ENCODE measurements at regions not wholly inside any gene's neighbourhood (a gene's known extent, or its start where the extent isn't known, plus 50 kb on each side); places are given as distances from the start of the nearest gene placed in this dataset.

GRCh38 chr16:7074715-7075114 lies 257.9 kb upstream of the RBFOX1 start:
- no peak for DNase-seq (ENCODE audit: extremely low read depth, low read depth)
- TF ChIP-seq, protein P1, sequence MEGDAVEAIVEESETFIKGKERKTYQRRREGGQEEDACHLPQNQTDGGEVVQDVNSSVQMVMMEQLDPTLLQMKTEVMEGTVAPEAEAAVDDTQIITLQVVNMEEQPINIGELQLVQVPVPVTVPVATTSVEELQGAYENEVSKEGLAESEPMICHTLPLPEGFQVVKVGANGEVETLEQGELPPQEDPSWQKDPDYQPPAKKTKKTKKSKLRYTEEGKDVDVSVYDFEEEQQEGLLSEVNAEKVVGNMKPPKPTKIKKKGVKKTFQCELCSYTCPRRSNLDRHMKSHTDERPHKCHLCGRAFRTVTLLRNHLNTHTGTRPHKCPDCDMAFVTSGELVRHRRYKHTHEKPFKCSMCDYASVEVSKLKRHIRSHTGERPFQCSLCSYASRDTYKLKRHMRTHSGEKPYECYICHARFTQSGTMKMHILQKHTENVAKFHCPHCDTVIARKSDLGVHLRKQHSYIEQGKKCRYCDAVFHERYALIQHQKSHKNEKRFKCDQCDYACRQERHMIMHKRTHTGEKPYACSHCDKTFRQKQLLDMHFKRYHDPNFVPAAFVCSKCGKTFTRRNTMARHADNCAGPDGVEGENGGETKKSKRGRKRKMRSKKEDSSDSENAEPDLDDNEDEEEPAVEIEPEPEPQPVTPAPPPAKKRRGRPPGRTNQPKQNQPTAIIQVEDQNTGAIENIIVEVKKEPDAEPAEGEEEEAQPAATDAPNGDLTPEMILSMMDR (IDR thresholded peaks at IDR 0.05; ENCODE audit: low read depth, low read length), result no peak

GRCh38 chr16:7057458-7057857 lies 275.2 kb upstream of the RBFOX1 start:
- no peak for DNase-seq (ENCODE audit: extremely low read depth, low read depth)
- TF ChIP-seq, protein P1 (IDR thresholded peaks at IDR 0.05; ENCODE audit: low read depth, low read length), result no peak

- DNase-seq (ENCODE audit: extremely low read depth, low read depth), result no peak
- TF ChIP-seq, protein P1 (IDR thresholded peaks at IDR 0.05; ENCODE audit: low read depth, low read length), result no peak
Observed at GRCh38 chr16:7055443-7055842, 277.2 kb upstream of the RBFOX1 start.

- no peak for DNase-seq (ENCODE audit: extremely low read depth, low read depth)
- TF ChIP-seq, protein P1 (IDR thresholded peaks at IDR 0.05; ENCODE audit: low read depth, low read length), result no peak
Observed at GRCh38 chr16:7051591-7052349, 280.9 kb upstream of the RBFOX1 start.

- DNase-seq (ENCODE audit: extremely low read depth, low read depth), result no peak
- TF ChIP-seq, protein P1 (IDR thresholded peaks at IDR 0.05; ENCODE audit: low read depth, low read length), result no peak
Observed at GRCh38 chr16:7044331-7044730, 288.3 kb upstream of the RBFOX1 start.

GRCh38 chr16:7038475-7038874 lies 294.2 kb upstream of the RBFOX1 start:
- no peak for DNase-seq (ENCODE audit: extremely low read depth, low read depth)
- TF ChIP-seq, protein P1 (IDR thresholded peaks at IDR 0.05; ENCODE audit: low read depth, low read length), result no peak

DNA sequence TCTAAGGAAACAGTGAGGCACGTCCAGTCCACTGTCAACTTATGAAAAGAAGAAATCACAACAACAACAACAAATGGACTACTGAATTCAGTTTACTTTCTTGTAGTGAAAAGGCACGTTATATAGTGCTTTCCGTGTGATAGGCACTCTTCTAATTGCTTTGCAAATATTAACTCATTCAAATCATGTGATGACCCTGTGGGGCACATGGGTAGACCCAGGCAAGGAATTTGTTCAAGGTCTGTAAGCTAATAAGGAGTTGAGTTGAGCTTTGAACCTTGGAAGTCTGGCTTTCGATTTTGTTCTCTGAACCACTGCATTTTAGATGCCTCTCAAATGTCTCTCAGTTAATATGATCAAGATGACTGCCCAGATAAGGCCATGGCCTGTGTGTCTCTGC lies 295.1 kb upstream of the RBFOX1 start:
- TF ChIP-seq, protein P1 (IDR thresholded peaks at IDR 0.05; ENCODE audit: low read depth, low read length), result no peak
- DNase-seq (ENCODE audit: extremely low read depth, low read depth), result no peak
